GM12878 (cell line): ENCODE measurements at regions not wholly inside any gene's neighbourhood (a gene's known extent, or its start where the extent isn't known, plus 50 kb on each side); places are given as distances from the start of the nearest gene placed in this dataset.

Experiments used
- ASH2L ChIP-seq: fragments of 300-600, 200-600 bp; sonication (generic); IDR thresholded peaks from 2 replicates; pipeline ENCODE4 v1.6.1; 2017; ENCODE audit warnings: low read depth, mild to moderate bottlenecking, borderline replicate concordance
- BMI1 ChIP-seq: fragments of 450-650 bp; IDR thresholded peaks from 2 replicates; pipeline ENCODE4 v1.6.1; 2016; ENCODE audit warnings: mild to moderate bottlenecking, moderate library complexity, borderline replicate concordance
- BRCA1 ChIP-seq: IDR thresholded peaks from 2 replicates; pipeline ENCODE4 v1.6.1; 2011; ENCODE audit warnings: low read depth, low read length, improper control_type of control experiment
- CBX3 ChIP-seq: fragments of 200-600 bp; sonication (generic); IDR thresholded peaks from 2 replicates; pipeline ENCODE4 v1.6.1; 2016; ENCODE audit warnings: low read depth, borderline replicate concordance
- CEBPZ ChIP-seq: fragments of 150-350 bp; IDR thresholded peaks from 2 replicates; pipeline ENCODE4 v1.6.1; 2016; ENCODE audit warnings: low read depth, low read length
- CHD2 ChIP-seq: IDR thresholded peaks from 2 replicates; pipeline ENCODE4 v1.6.1; 2011; ENCODE audit warnings: low read depth, low read length, improper control_type of control experiment, borderline replicate concordance
- EZH2 ChIP-seq: IDR thresholded peaks from 2 replicates; pipeline ENCODE4 v1.6.1; 2012; ENCODE audit warnings: low read depth, mild to moderate bottlenecking, control low read depth, inconsistent platforms, low read length, borderline replicate concordance; ENCODE audit not compliant: control insufficient read depth
- MTA2 ChIP-seq: fragments of 450-650 bp; IDR thresholded peaks from 2 replicates; pipeline ENCODE4 v1.6.1; 2016; ENCODE audit warnings: low read depth, mild to moderate bottlenecking, moderate library complexity
- MYB ChIP-seq: fragments of 150-350 bp; IDR thresholded peaks from 2 replicates; pipeline ENCODE4 v1.6.1; 2014; ENCODE audit warnings: mild to moderate bottlenecking, low read depth, low read length, borderline replicate concordance
- NFXL1 ChIP-seq: fragments of 450-650 bp; IDR thresholded peaks from 2 replicates; pipeline ENCODE4 v1.6.1; 2017; ENCODE audit warnings: antibody characterized with exemption, mild to moderate bottlenecking, borderline replicate concordance
- NFYB ChIP-seq: IDR thresholded peaks from 2 replicates; pipeline ENCODE4 v1.6.1; 2011; ENCODE audit warnings: low read depth, mild to moderate bottlenecking, low read length, improper control_type of control experiment, moderate library complexity; ENCODE audit not compliant: insufficient read depth
- NR2C1 ChIP-seq: fragments of 450-650 bp; IDR thresholded peaks from 2 replicates; pipeline ENCODE4 v1.6.1; 2017; ENCODE audit warnings: antibody characterized with exemption, mild to moderate bottlenecking, moderate library complexity
- POLR2A ChIP-seq: IDR thresholded peaks from 2 replicates; pipeline ENCODE4 v1.6.1; 2011; ENCODE audit warnings: low read depth, mild to moderate bottlenecking, low read length
- POLR2AphosphoS5 ChIP-seq: IDR thresholded peaks from 2 replicates; pipeline ENCODE4 v1.6.1; 2011; ENCODE audit warnings: mild to moderate bottlenecking, low read length, inconsistent platforms
- POU2F2 ChIP-seq: IDR thresholded peaks from 3 replicates; pipeline ENCODE4 v1.6.1; 2011; ENCODE audit warnings: low read depth, mild to moderate bottlenecking, low read length, borderline replicate concordance
- RCOR1 ChIP-seq: conservative IDR thresholded peaks from 2 replicates; pipeline ENCODE4 v1.6.1; 2012; ENCODE audit warnings: low read depth, low read length, improper control_type of control experiment
- SMAD1 ChIP-seq: fragments of 450-650 bp; IDR thresholded peaks from 2 replicates; pipeline ENCODE4 v1.6.1; 2018; ENCODE audit warnings: mild to moderate bottlenecking, low read depth; ENCODE audit not compliant: partially characterized antibody
- SPI1 ChIP-seq: IDR thresholded peaks from 2 replicates; pipeline ENCODE4 v1.6.1; 2011; ENCODE audit warnings: low read depth, mild to moderate bottlenecking, low read length, moderate library complexity, borderline replicate concordance; ENCODE audit not compliant: insufficient read depth
- TCF7 ChIP-seq: IDR thresholded peaks from 2 replicates; pipeline ENCODE4 v1.6.1; 2014; ENCODE audit warnings: antibody characterized with exemption, borderline replicate concordance
- YY1 ChIP-seq: IDR thresholded peaks from 2 replicates; pipeline ENCODE4 v1.6.1; 2011; ENCODE audit warnings: low read depth, mild to moderate bottlenecking, low read length
- ZBED1 ChIP-seq: IDR thresholded peaks from 2 replicates; pipeline ENCODE4 v1.6.1; 2016; ENCODE audit warnings: borderline replicate concordance
- ZNF217 ChIP-seq: fragments of 450-650 bp; IDR thresholded peaks from 2 replicates; pipeline ENCODE4 v1.6.1; 2017; ENCODE audit warnings: antibody characterized with exemption, mild to moderate bottlenecking
- ZNF592 ChIP-seq: fragments of 450-650 bp; IDR thresholded peaks from 2 replicates; pipeline ENCODE4 v1.6.1; 2017; ENCODE audit warnings: mild to moderate bottlenecking, moderate library complexity

GRCh38 chr14:50045039-50045711 lies 71.2 kb downstream of the VCPKMT start (continued):
- TF ChIP-seq EZH2 (no peak), TCF7 (no peak), ASH2L (no peak), YY1 (0 out of 2 replicates have a peak, but pooled peaks have one; percentile 32), MYB (no peak), NR2C1 (no peak), MTA2 (0 out of 2 replicates have a peak, but pooled peaks have one; percentile 18), POU2F2 (no peak), POLR2AphosphoS5 (no peak), POLR2A (peak; percentile 55; the same call in 1 of the 2 replicates), NFXL1 (no peak), RCOR1 (no peak), SPI1 (peak; percentile 53; the same call in 1 of the 2 replicates), NFYB (no peak), SMAD1 (no peak), CEBPZ (no peak), CBX3 (no peak), ZNF217 (no peak), BRCA1 (no peak), ZNF592 (peak; percentile 66; the same call in 1 of the 2 replicates), BMI1 (no peak), ZBED1 (no peak), CHD2 (no peak)
